Thoracic aorta (tissue), 2 donors: ENCODE measurements at regions not wholly inside any gene's neighbourhood (a gene's known extent, or its start where the extent isn't known, plus 50 kb on each side); places are given as distances from the start of the nearest gene placed in this dataset.

Experiments used
- ATAC-seq: fragments of 150-250 bp; one replicate; pipeline ENCODE4 v1.8.0; 2017; ENCODE audit warnings: low read depth; ENCODE audit not compliant: insufficient number of reproducible peaks, low FRiP score
- DNase-seq: peaks from one replicate; pipeline ENCODE4 v3.0.0-alpha.2; 2020; ENCODE audit warnings: low spot score
- H3K27ac ChIP-seq, 2 donors: fragments of 200-600 bp; sonication (generic); 1 replicate in 1 of 2; 2 replicates in 1 of 2; pipeline ENCODE4 v1.5.1; 2016; ENCODE audit warnings: mild to moderate bottlenecking in 2 of 2, moderate library complexity in 2 of 2
- H3K27me3 ChIP-seq: fragments of 200-600 bp; sonication (generic); replicated peaks from 2 replicates; pipeline ENCODE4 v1.6.0; 2016; ENCODE audit warnings: mild to moderate bottlenecking; ENCODE audit not compliant: insufficient read depth
- H3K36me3 ChIP-seq: fragments of 200-600 bp; sonication (generic); one replicate; pipeline ENCODE4 v1.5.1; 2016
- H3K4me1 ChIP-seq, 2 donors: fragments of 200-600 bp; sonication (generic); 1 replicate in 1 of 2; 2 replicates in 1 of 2; pipeline versions ENCODE4 v1.5.1 to v1.6.0; 2016; ENCODE audit warnings: low read depth in 2 of 2, mild to moderate bottlenecking in 1 of 2; ENCODE audit not compliant: control insufficient read depth in 1 of 2
- H3K4me3 ChIP-seq: fragments of 200-600 bp; sonication (generic); 2 replicates; pipeline ENCODE4 v1.5.1; 2016; ENCODE audit warnings: mild to moderate bottlenecking
- H3K9me3 ChIP-seq: fragments of 200-600 bp; sonication (generic); 2 replicates; pipeline ENCODE4 v1.5.1; 2016
- TF ChIP-seq, protein P1 (sequence below): fragments of 200-600 bp; sonication (generic); IDR thresholded peaks from one replicate; pipeline ENCODE4 v1.5.1; 2019; ENCODE audit warnings: antibody characterized with exemption

DNA sequence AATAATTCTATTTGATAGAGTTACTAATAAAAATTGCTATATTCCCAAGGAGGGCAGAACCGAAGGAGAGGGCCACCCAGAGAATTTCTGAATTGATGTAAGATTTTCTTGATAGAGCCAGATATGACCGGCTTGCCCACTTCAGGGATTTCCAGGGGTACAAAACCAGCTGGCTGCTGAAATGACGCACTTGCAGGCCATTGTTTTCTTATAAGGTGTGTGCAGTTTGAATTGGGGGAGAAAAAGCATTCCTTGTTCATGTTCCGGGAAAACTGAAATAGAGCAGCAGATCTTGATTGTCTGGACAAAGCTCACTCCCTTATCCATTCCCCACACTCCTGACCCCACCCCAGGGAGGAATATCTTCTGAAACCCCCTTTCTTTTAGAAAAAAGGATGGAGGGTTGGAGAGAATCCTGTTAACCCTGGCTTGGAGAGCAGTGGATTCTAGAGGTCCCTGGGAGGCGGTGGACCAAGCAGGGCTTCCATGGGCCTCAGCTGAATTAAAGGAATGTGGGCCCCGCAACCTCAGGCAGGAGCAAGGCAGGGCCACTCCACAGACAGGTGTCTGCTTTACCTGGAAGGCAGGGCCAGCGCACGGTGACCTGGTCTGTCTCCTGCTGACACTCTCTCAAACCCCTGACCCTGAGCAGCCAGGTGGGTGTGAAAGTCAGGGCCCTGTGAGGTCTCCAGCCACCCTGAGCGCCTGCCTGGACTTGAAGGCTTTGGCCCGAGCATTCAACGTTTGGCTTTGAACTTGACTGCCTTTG is 96.4 kb downstream of the TMEM170B start:
- ATAC-seq, result no peak
- DNase-seq, result no peak
- H3K27me3 ChIP-seq, result no peaks in the 10 kb centered on the region
- H3K4me1 ChIP-seq, result peaks cover 6 to 38% of the 10 kb centered on the region in 2 donors
- no peak overlapping the region for H3K4me3 ChIP-seq
- no peak overlapping the region for H3K27ac ChIP-seq
- no peaks in the 10 kb centered on the region for H3K9me3 ChIP-seq
- TF ChIP-seq, protein P1, sequence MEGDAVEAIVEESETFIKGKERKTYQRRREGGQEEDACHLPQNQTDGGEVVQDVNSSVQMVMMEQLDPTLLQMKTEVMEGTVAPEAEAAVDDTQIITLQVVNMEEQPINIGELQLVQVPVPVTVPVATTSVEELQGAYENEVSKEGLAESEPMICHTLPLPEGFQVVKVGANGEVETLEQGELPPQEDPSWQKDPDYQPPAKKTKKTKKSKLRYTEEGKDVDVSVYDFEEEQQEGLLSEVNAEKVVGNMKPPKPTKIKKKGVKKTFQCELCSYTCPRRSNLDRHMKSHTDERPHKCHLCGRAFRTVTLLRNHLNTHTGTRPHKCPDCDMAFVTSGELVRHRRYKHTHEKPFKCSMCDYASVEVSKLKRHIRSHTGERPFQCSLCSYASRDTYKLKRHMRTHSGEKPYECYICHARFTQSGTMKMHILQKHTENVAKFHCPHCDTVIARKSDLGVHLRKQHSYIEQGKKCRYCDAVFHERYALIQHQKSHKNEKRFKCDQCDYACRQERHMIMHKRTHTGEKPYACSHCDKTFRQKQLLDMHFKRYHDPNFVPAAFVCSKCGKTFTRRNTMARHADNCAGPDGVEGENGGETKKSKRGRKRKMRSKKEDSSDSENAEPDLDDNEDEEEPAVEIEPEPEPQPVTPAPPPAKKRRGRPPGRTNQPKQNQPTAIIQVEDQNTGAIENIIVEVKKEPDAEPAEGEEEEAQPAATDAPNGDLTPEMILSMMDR, result no peak
- no peaks in the 10 kb centered on the region for H3K36me3 ChIP-seq

GRCh38 chr6:11634948-11635347 is 97.4 kb downstream of the TMEM170B start:
- Histone ChIP-seq H3K27me3 (no peaks in the 10 kb centered on the region), H3K4me3 (no peak overlapping the region), H3K4me1 (peaks cover 6 to 46% of the 10 kb centered on the region in 2 donors), H3K9me3 (no peaks in the 10 kb centered on the region), H3K36me3 (no peaks in the 10 kb centered on the region), H3K27ac (no peak overlapping the region)
- ATAC-seq, result no peak
- DNase-seq, result no peak
- TF ChIP-seq, protein P1, result no peak

DNA sequence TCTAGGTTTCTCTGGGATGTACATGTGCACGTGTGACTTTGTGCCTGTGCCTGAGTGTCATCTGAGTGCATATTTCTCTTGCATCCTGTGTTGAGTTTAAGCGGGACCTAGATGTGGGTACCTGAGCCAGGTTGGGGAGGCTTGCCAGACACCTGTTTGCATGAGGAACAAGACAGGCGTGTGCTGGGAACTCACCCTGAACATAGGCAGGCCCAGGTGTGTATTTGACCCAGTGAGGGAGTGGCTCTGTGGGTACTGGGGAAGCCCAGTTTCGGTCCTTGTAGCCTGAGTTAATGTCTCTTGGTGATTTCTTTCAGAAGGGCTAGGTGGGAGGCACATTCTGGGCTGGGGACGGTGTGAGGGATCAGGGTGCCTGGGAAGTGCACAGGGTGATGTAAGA is 98.6 kb downstream of the TMEM170B start:
- H3K27me3 ChIP-seq, result no peaks in the 10 kb centered on the region
- no peaks in the 10 kb centered on the region for H3K9me3 ChIP-seq
- H3K27ac ChIP-seq, result no peak overlapping the region
- H3K4me1 ChIP-seq, result peaks cover 11 to 58% of the 10 kb centered on the region in 2 donors
- H3K4me3 ChIP-seq, result no peak overlapping the region
- no peaks in the 10 kb centered on the region for H3K36me3 ChIP-seq
- DNase-seq, result no peak
- TF ChIP-seq, protein P1, result no peak
- no peak for ATAC-seq

GRCh38 chr6:11637266-11637665 is 99.7 kb downstream of the TMEM170B start:
- H3K4me1 ChIP-seq, result peaks cover 14 to 59% of the 10 kb centered on the region in 2 donors
- H3K9me3 ChIP-seq, result no peaks in the 10 kb centered on the region
- DNase-seq (no peak), ATAC-seq (no peak)
- H3K27ac ChIP-seq, result peak overlapping the region; percentile 42 to 53
- TF ChIP-seq, protein P1, result no peak
- no peaks in the 10 kb centered on the region for H3K36me3 ChIP-seq
- no peak overlapping the region for H3K4me3 ChIP-seq
- H3K27me3 ChIP-seq, result no peaks in the 10 kb centered on the region

GRCh38 chr6:11639376-11640235 is 102.1 kb downstream of the TMEM170B start:
- Histone ChIP-seq H3K36me3 (no peaks in the 10 kb centered on the region), H3K27me3 (no peaks in the 10 kb centered on the region), H3K4me3 (no peak overlapping the region), H3K9me3 (no peaks in the 10 kb centered on the region), H3K27ac (no peak overlapping the region), H3K4me1 (peaks cover 12 to 48% of the 10 kb centered on the region in 2 donors)
- TF ChIP-seq, protein P1, result no peak
- no peak for ATAC-seq
- DNase-seq, result no peak
